ENCODE measurements at regions not wholly inside any gene's neighbourhood (a gene's known extent, or its start where the extent isn't known, plus 50 kb on each side); places are given as distances from the start of the nearest gene placed in this dataset.

- DNase-seq (ENCODE audit: low read depth in 2 of 2), result no peak
These were observed 57.2 kb upstream of the GATA6 start for GRCh38 chr18:22112215-22112614.

- peak in 1 of 2 donors; percentile 39 for DNase-seq (ENCODE audit: low read depth in 2 of 2)
These were observed 56.1 kb upstream of the GATA6 start for GRCh38 chr18:22113144-22113844.

GRCh38 chr18:22114526-22115321 is 54.7 kb upstream of the GATA6 start:
- DNase-seq (ENCODE audit: low read depth in 2 of 2), result no peak

- DNase-seq (ENCODE audit: low read depth in 2 of 2), result no peak
These were observed 53.8 kb upstream of the GATA6 start for GRCh38 chr18:22115573-22115972.
